Vagina (tissue), 2 donors: ENCODE measurements at regions not wholly inside any gene's neighbourhood (a gene's known extent, or its start where the extent isn't known, plus 50 kb on each side); places are given as distances from the start of the nearest gene placed in this dataset.

ENCODE experiments used
- POLR2A ChIP-seq, 2 donors: fragments of 450-650 bp; IDR thresholded peaks; one replicate each; pipeline ENCODE4 v1.6.1; 2017; ENCODE audit warnings: antibody characterized with exemption in 2 of 2, mild to moderate bottlenecking in 2 of 2, moderate library complexity in 2 of 2
- TF ChIP-seq, protein P1 (sequence below), 3 experiments: fragments of 450-650 bp in 2 of 3; fragments of 200-600 bp in 1 of 3; sonication (generic) in 1 of 3; IDR thresholded peaks; one replicate each; pipeline ENCODE4 v1.5.1; 2017 to 2019; ENCODE audit warnings: antibody characterized with exemption in 3 of 3, mild to moderate bottlenecking in 2 of 3, moderate library complexity in 2 of 3

DNA sequence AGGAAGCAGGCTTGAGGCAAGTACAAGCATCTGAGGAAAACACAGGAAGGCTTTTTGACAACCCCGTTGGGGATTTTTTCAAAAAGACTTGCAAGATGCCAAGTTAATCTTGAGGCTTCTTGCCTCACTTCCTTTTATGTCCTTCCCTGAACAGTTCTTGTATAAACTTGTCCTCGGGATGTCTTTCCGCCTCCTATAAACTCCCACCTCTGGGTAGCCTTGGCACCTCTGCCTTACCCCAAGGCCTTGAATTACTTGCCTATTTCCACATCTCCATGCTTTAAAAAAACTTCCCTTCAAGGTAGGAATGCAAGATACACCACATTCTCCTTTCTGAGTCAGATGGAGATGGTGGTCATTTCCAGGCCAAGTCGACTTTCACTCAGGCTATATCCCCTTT lies 106.4 kb upstream of the RBBP8 start:
- no peak for TF ChIP-seq POLR2A (IDR thresholded peaks at IDR 0.05)
- TF ChIP-seq, protein P1, sequence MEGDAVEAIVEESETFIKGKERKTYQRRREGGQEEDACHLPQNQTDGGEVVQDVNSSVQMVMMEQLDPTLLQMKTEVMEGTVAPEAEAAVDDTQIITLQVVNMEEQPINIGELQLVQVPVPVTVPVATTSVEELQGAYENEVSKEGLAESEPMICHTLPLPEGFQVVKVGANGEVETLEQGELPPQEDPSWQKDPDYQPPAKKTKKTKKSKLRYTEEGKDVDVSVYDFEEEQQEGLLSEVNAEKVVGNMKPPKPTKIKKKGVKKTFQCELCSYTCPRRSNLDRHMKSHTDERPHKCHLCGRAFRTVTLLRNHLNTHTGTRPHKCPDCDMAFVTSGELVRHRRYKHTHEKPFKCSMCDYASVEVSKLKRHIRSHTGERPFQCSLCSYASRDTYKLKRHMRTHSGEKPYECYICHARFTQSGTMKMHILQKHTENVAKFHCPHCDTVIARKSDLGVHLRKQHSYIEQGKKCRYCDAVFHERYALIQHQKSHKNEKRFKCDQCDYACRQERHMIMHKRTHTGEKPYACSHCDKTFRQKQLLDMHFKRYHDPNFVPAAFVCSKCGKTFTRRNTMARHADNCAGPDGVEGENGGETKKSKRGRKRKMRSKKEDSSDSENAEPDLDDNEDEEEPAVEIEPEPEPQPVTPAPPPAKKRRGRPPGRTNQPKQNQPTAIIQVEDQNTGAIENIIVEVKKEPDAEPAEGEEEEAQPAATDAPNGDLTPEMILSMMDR (IDR thresholded peaks at IDR 0.05) = no peak
